Upper lobe of right lung (tissue), 1 donor: ENCODE measurements at regions not wholly inside any gene's neighbourhood (a gene's known extent, or its start where the extent isn't known, plus 50 kb on each side); places are given as distances from the start of the nearest gene placed in this dataset.

ENCODE experiments used
- ATAC-seq: fragments of 200-7000 bp; cut with Tn5 transposase; one replicate; pipeline ENCODE4 v1.9.1; 2020; ENCODE audit warnings: mild to moderate bottlenecking, moderate library complexity
- DNase-seq: peaks from one replicate; pipeline ENCODE4 v3.0.0-alpha.2; 2020
- H3K27ac ChIP-seq: fragments of 200-600 bp; one replicate; pipeline ENCODE4 v1.8.0; 2022
- H3K27me3 ChIP-seq: fragments of 200-600 bp; one replicate; pipeline ENCODE4 v1.8.0; 2022; ENCODE audit warnings: mild to moderate bottlenecking
- H3K36me3 ChIP-seq: fragments of 200-600 bp; one replicate; pipeline ENCODE4 v1.8.0; 2022
- H3K4me1 ChIP-seq: fragments of 200-600 bp; one replicate; pipeline ENCODE4 v1.8.0; 2022
- H3K4me3 ChIP-seq: fragments of 200-600 bp; one replicate; pipeline ENCODE4 v1.8.0; 2022; ENCODE audit warnings: mild to moderate bottlenecking
- H3K9me3 ChIP-seq: fragments of 200-600 bp; one replicate; pipeline ENCODE4 v1.8.0; 2022
- CTCF ChIP-seq: fragments of 200-600 bp; IDR thresholded peaks from one replicate; pipeline ENCODE4 v1.8.0; 2022; ENCODE audit warnings: antibody characterized with exemption
- intact Hi-C: fragments of 100-400 bp; cut with DNase I; formaldehyde crosslinking; loops from one replicate; pipeline ENCODE4 v1.11.0; 2022
- donor health status: DM: no; HTN: yes; CAD: no; lungs with severe emphysema.

- ATAC-seq, result no peak
- DNase-seq, result no peak
- Histone ChIP-seq H3K27ac (no peak overlapping the region), H3K4me3 (no peak overlapping the region), H3K4me1 (no peaks in the 10 kb centered on the region), H3K27me3 (no peaks in the 10 kb centered on the region), H3K9me3 (no peaks in the 10 kb centered on the region), H3K36me3 (no peaks in the 10 kb centered on the region)
- TF ChIP-seq CTCF, result no peak
- intact Hi-C loops, result no loop called here
Observed at GRCh38 chr3:35078780-35079179, 560.5 kb upstream of the ARPP21 start.

- TF ChIP-seq CTCF, result no peak
- Histone ChIP-seq H3K9me3 (no peaks in the 10 kb centered on the region), H3K27me3 (no peaks in the 10 kb centered on the region), H3K27ac (no peak overlapping the region), H3K4me3 (no peak overlapping the region), H3K4me1 (no peaks in the 10 kb centered on the region), H3K36me3 (no peaks in the 10 kb centered on the region)
- DNase-seq (no peak), ATAC-seq (no peak)
- intact Hi-C loops, result no loop called here
Observed at GRCh38 chr3:35079403-35079802, 559.9 kb upstream of the ARPP21 start.

GRCh38 chr3:35081899-35082298 is 557.4 kb upstream of the ARPP21 start:
- intact Hi-C loops, result no loop called here
- H3K36me3 ChIP-seq, result no peaks in the 10 kb centered on the region
- H3K4me1 ChIP-seq, result no peaks in the 10 kb centered on the region
- TF ChIP-seq CTCF, result no peak
- H3K27me3 ChIP-seq, result no peaks in the 10 kb centered on the region
- ATAC-seq (no peak), DNase-seq (no peak)
- H3K9me3 ChIP-seq, result no peaks in the 10 kb centered on the region
- H3K4me3 ChIP-seq, result no peak overlapping the region
- H3K27ac ChIP-seq, result no peak overlapping the region

GRCh38 chr3:35088943-35089342 is 550.4 kb upstream of the ARPP21 start:
- Histone ChIP-seq H3K27me3 (no peaks in the 10 kb centered on the region), H3K9me3 (peaks cover 5% of the 10 kb centered on the region), H3K36me3 (no peaks in the 10 kb centered on the region), H3K4me3 (no peak overlapping the region), H3K4me1 (no peaks in the 10 kb centered on the region), H3K27ac (no peak overlapping the region)
- intact Hi-C loops, result no loop called here
- DNase-seq, result no peak
- TF ChIP-seq CTCF, result no peak
- no peak for ATAC-seq

- no peak for TF ChIP-seq CTCF
Observed at GRCh38 chr3:35114686-35115085, 524.6 kb upstream of the ARPP21 start.

GRCh38 chr3:35120026-35120425 is 519.3 kb upstream of the ARPP21 start:
- DNase-seq, result no peak
- H3K4me3 ChIP-seq, result no peak overlapping the region
- TF ChIP-seq CTCF, result no peak
- no peaks in the 10 kb centered on the region for H3K36me3 ChIP-seq
- no peak overlapping the region for H3K27ac ChIP-seq
- H3K9me3 ChIP-seq, result no peaks in the 10 kb centered on the region
- ATAC-seq, result no peak
- H3K4me1 ChIP-seq, result no peaks in the 10 kb centered on the region
- H3K27me3 ChIP-seq, result no peaks in the 10 kb centered on the region
- intact Hi-C loops, result no loop called here

More at GRCh38 chr3:35114686-35115085, 524.6 kb upstream of the ARPP21 start:
- no peaks in the 10 kb centered on the region for H3K27me3 ChIP-seq
- no peaks in the 10 kb centered on the region for H3K4me1 ChIP-seq
- H3K27ac ChIP-seq, result no peak overlapping the region
- no peak overlapping the region for H3K4me3 ChIP-seq
- no peak for ATAC-seq
- H3K36me3 ChIP-seq, result no peaks in the 10 kb centered on the region
- intact Hi-C loops, result no loop called here
- no peak for DNase-seq
- H3K9me3 ChIP-seq, result no peaks in the 10 kb centered on the region
